ENCODE measurements at regions not wholly inside any gene's neighbourhood (a gene's known extent, or its start where the extent isn't known, plus 50 kb on each side); places are given as distances from the start of the nearest gene placed in this dataset.

GRCh38 chr3:21328711-21329390 lies 422.2 kb downstream of the ZNF385D start:
- TF ChIP-seq ZNF626 (tag by site-specific recombination; IDR thresholded peaks at IDR 0.05) (no peak), ZEB2 (tag by site-specific recombination; IDR thresholded peaks at IDR 0.05) (no peak), YY1 (tag by site-specific recombination; IDR thresholded peaks at IDR 0.05) (no peak), CTCF (tag by site-specific recombination; IDR thresholded peaks at IDR 0.05) (no peak)
